GM12864 (cell line): ENCODE measurements at regions not wholly inside any gene's neighbourhood (a gene's known extent, or its start where the extent isn't known, plus 50 kb on each side); places are given as distances from the start of the nearest gene placed in this dataset.

Experiments used
- DNase-seq: peaks from one replicate; pipeline ENCODE4 v3.0.0-alpha.2; 2011; ENCODE audit warnings: low read depth
- H3K4me3 ChIP-seq: 2 replicates; pipeline ENCODE4 v1.5.1; 2011; ENCODE audit warnings: mild to moderate bottlenecking, low read depth, low read length, control low read depth
- TF ChIP-seq, protein P1 (sequence below): IDR thresholded peaks from 2 replicates; pipeline ENCODE4 v1.5.1; 2011; ENCODE audit warnings: low read depth, mild to moderate bottlenecking, moderate library complexity, low read length, control low read depth, inconsistent platforms; ENCODE audit errors: missing control alignments

DNA sequence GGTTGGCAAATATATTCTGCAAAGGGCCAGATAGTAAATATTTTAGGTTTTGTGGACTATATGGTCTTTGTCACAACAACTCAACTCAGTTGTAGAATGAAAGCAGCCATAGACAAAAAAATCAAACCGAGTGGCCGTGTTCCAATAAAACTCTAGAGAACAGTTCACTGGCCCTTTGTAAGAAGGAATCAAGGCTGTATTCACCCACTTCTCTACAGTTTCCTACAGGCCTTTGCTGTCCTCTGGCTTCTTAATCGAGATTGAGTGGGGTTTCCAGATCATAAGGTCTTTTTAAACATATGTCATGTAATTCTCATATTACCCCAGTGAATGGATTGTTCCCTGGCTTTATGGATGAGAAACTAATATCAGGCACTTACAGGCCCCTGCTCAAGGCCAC lies 448.9 kb upstream of the ETAA1 start:
- TF ChIP-seq, protein P1, sequence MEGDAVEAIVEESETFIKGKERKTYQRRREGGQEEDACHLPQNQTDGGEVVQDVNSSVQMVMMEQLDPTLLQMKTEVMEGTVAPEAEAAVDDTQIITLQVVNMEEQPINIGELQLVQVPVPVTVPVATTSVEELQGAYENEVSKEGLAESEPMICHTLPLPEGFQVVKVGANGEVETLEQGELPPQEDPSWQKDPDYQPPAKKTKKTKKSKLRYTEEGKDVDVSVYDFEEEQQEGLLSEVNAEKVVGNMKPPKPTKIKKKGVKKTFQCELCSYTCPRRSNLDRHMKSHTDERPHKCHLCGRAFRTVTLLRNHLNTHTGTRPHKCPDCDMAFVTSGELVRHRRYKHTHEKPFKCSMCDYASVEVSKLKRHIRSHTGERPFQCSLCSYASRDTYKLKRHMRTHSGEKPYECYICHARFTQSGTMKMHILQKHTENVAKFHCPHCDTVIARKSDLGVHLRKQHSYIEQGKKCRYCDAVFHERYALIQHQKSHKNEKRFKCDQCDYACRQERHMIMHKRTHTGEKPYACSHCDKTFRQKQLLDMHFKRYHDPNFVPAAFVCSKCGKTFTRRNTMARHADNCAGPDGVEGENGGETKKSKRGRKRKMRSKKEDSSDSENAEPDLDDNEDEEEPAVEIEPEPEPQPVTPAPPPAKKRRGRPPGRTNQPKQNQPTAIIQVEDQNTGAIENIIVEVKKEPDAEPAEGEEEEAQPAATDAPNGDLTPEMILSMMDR: no peak
- DNase-seq: no peak
- no peak overlapping the region for H3K4me3 ChIP-seq

DNA sequence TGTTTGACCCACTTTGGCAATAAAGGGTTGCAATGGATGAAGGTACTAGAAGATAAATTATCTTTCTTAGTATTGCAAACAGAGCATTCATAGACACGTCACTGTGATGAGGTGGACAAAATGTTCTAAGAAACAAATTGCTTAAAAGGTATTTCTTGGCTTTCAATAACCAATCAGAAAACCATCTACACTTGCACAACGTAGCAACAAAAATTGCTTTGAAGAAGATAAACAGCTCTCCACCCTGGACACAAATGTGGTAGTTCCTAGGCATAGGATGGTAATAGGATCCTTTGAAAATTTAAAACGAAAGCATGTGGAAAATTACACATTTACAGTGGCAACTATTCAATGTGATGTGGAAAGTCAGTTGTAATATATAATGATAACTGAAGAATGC lies 439.9 kb upstream of the ETAA1 start:
- no peak overlapping the region for H3K4me3 ChIP-seq
- TF ChIP-seq, protein P1: no peak
- no peak for DNase-seq

DNA sequence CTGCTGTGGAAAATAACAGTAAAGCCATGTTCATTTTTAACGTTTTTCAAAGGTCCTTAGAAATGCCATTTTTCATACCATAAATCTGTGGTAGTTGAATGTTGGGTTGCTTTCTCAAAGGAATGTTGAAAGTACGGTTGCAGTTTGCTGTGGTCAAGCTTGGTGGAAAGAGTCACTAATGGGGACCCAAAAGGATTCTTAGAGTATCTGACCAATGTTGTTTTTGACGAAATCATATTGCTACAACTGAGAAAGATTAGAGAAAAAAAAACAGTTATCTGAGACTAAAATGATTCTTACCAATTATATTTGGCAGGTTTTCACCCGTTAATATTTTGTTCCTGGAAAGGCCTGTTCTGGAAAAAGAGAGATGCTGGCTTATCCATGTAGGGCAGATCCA lies 439.5 kb upstream of the ETAA1 start:
- TF ChIP-seq, protein P1: no peak
- H3K4me3 ChIP-seq: no peak overlapping the region
- DNase-seq: no peak

- H3K4me3 ChIP-seq: no peak overlapping the region
- no peak for DNase-seq
- TF ChIP-seq, protein P1: no peak
Observed at GRCh38 chr2:66960161-66960560, 437.0 kb upstream of the ETAA1 start.

- no peak for DNase-seq
- TF ChIP-seq, protein P1: no peak
- H3K4me3 ChIP-seq: no peak overlapping the region
Observed at GRCh38 chr2:66962716-66963115, 434.4 kb upstream of the ETAA1 start.

- no peak for DNase-seq
- TF ChIP-seq, protein P1: no peak
- no peak overlapping the region for H3K4me3 ChIP-seq
Observed at GRCh38 chr2:66966631-66967030, 430.5 kb upstream of the ETAA1 start.

DNA sequence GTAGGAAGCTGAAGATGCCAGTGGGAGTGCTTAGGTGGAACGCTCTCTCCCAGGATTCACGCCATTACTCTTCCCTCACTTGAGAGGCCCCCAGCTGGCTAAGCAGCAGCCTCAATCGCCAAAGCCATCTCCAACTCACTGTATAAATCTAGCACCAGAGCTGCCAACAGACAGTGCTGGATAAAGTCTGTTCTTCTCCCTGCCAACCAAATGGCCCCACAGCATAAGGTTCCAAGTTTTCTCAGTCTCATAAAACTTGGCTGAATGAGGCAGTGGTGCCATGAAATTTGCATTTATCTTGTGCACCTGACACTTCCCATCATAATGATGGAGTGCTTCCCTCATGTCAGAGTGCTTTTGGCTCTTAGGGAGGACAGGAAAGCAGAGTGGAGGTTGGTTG lies 428.2 kb upstream of the ETAA1 start:
- H3K4me3 ChIP-seq: no peak overlapping the region
- DNase-seq: no peak
- TF ChIP-seq, protein P1: no peak
